ENCODE measurements at regions not wholly inside any gene's neighbourhood (a gene's known extent, or its start where the extent isn't known, plus 50 kb on each side); places are given as distances from the start of the nearest gene placed in this dataset.

DNA sequence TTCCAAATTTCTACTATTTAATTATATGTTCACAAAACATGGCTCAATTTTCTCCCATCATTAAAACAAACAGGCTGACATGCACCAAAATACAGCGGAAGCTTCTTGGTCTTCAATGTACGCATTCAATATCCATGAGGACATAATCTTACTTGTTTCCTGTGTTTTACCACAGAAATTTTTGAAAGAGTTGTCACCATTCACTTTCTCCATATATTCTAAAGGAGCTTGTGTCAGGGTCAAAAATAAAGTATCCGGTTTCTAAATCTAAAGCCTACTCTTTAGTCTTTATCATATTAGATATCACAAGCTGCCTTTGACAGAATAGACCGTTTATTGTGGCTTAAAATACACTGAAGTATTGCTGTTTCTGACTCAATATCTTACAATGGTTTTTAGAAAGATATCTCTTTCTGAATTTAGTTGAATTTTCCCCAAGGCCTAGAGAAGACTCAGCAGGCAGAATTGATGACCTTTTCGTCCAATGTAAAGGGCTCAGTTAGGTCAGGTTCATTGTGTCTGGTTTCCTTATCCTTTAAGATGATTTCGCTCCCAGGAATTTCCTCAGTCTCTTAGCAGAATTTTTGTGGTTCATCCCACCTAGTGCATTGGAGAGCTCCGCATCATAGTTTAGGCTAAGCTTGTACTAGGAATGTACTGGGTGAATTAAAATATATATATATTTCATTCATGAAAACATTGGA, 717.2 kb downstream of the NCAM2 start:
- DNase-seq (ENCODE audit: low read depth in 3 of 3, low spot score in 2 of 3) = no peak

DNA sequence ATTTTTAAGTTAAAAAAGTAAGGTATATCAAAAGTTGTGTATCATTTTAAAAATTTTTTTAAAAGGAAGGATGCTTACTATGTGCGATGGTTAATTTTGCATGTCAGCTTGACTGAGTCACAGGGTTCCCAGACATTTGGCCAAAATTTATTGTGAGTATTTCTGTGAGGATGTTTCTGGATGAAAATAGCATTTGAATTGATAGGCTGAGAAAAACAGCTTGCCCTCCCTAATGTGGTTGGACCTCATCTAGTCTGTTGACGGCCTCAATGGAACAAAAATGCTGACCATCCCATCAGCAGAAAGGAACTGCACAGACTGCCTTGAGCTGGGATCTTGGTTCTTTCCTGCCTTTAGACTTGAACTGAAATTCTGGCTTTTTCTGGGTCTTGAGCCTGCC, 724.5 kb downstream of the NCAM2 start:
- no peak for DNase-seq (ENCODE audit: low read depth in 3 of 3, low spot score in 2 of 3)

DNA sequence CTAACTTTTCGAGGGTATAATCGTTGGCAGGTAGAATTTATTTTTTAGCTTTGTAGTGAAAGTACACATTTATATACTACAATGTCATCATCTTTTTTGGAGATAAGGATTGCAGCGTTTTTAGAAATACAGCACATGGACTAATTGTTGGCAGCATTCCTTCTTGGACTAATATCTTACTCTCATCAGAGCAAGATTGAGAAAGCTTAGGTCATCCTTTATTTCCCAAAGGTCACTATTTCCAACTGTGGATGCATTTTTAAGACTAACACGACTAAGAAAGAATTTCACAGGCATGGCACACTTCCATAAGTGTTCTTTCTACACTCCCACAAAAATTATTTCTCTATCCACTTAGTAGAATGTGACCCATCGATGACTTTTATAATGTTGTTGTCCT, 732.3 kb downstream of the NCAM2 start:
- DNase-seq (ENCODE audit: low read depth in 3 of 3, low spot score in 2 of 3) = no peak

DNA sequence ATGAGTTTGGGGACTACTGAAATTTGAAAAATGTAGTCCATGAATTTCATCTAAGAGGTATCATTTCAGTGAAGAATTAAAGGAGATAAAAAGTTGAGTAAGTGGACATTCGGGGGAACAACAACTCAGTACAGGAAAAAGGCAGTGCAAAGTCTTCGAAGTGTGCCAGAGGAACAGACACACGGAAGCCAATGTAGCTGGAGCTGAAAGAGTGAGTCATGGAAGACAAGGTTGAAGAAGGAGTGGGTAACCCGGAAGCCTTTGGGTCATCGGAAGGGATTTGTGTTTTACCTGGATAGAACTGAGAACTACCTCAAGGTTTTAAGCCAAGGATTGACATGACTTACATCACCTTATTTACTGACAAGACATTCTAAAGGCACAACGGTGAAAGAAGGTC, 733.4 kb downstream of the NCAM2 start:
- no peak for DNase-seq (ENCODE audit: low read depth in 3 of 3, low spot score in 2 of 3)

GRCh38 chr21:21734088-21734487, 735.9 kb downstream of the NCAM2 start:
- DNase-seq (ENCODE audit: low read depth in 3 of 3, low spot score in 2 of 3) = no peak

DNA sequence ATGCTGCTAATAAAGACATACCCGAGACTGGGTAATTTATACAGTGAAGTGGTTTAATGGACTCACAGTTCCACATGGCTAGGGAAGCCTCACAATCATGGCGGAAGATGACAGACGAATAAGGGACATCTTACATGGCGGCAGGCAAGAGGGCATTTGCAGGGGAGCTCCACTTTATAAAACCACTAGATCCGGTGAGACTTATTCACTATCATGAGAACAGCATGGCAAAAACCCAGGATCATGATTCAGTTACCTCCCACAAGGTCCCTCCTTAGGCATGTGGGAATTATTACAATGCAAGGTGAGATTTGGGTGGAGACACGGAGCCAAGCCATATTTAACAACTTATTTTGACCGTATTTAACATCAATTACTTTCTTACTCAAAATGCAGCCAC, 739.0 kb downstream of the NCAM2 start:
- DNase-seq (ENCODE audit: low read depth in 3 of 3, low spot score in 2 of 3) = no peak

DNA sequence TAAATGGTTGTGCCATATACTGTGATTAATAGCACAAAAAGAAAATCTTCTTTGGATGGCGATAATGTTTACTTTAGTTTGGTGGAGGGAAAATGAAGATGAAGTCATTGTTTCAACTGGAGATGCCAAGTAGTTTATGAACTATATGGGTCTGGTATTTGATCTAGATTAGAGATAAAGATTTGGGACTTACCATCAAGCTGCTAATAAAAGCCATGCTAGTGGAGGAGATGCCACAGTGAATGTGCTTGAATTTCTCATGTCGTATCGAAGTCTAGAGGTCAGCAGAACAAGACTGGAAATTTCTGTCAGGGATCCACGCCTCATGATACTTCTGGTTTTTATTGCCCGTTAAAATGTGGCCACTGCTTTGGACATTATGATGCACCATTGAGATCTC, 742.0 kb downstream of the NCAM2 start:
- no peak for DNase-seq (ENCODE audit: low read depth in 3 of 3, low spot score in 2 of 3)

- DNase-seq (ENCODE audit: low read depth in 3 of 3, low spot score in 2 of 3) = no peak
Observed at GRCh38 chr21:21750124-21750825, 752.1 kb downstream of the NCAM2 start.

DNA sequence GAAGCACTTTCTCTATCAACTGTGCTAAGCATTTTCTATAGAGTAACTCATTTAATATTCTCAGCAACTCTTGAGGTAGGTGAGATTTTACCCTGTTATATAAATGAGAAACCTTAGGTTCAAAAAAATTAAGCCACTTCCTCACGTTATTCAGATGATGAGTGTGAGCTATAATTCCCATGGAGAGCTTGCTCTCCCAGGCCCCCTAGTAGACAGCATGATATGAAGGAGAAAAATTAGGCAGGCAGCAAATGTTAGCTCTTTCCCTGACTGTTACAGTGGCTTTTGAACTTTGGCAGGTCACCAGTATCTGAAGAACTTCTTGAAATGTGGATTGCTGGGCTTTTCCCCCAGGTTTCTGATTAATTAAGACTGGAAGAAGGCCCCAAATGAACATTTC, 753.1 kb downstream of the NCAM2 start:
- no peak for DNase-seq (ENCODE audit: low read depth in 3 of 3, low spot score in 2 of 3)

GRCh38 chr21:21762855-21763254, 764.6 kb downstream of the NCAM2 start:
- no peak for DNase-seq (ENCODE audit: low read depth in 3 of 3, low spot score in 2 of 3)

DNA sequence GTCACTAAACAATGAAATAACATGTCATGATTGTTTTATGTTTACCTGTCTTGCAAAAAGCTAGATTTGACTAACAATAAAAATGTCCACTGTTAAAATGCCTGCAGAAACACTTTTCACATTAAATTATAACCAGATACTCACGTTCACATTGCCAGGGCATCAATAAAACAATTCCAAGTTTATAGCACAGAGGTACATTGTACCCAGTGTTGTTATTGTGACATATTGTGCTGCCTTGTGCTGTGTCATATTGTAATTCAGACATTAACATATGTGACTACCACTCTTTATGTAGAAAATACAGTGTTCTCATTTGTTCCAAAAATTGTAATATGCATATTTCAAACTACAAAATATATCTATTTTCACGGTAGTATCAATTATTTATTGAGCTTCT, 766.1 kb downstream of the NCAM2 start:
- DNase-seq (ENCODE audit: low read depth in 3 of 3, low spot score in 2 of 3) = no peak

DNA sequence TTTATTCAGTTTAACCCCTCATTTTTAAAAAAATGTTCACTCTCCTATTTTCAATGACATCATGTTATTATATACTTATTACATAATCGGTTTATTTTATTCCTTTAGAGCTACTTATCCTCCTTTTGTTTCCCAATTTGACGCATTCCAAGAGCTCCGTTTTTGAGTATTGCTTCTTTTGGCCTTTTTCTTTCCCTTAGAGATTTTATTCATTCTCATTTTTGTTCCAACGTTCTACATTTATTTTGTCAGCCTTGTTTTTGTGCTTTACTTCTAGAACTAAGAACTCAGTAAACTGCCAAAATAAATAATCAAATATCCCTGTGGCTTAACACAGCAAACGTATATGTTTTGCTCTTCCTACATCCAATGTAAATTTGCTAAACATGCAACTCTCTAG, 769.1 kb downstream of the NCAM2 start:
- DNase-seq (ENCODE audit: low read depth in 3 of 3, low spot score in 2 of 3) = no peak

- no peak for DNase-seq (ENCODE audit: low read depth in 3 of 3, low spot score in 2 of 3)
Observed at GRCh38 chr21:21788591-21788990, 790.4 kb downstream of the NCAM2 start.

DNA sequence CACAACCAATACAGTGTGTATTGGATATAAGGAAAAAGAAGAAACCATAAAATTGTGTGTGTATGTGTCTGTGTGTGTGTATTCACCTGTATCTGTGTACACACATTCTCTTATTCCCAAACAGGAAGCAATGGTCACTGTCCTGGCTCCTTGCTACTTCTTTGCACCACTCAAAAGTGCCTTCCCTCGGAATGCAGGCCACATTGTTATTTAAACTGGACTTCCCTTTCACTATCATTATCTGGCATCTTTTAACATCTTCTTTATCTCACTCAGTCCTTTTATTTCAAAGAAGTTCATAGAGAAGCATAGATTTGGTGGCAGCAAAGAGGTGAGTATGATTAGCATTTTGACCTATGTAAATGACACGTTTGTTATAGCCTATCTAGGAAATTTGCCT, 803.7 kb downstream of the NCAM2 start:
- no peak for DNase-seq (ENCODE audit: low read depth in 3 of 3, low spot score in 2 of 3)

DNA sequence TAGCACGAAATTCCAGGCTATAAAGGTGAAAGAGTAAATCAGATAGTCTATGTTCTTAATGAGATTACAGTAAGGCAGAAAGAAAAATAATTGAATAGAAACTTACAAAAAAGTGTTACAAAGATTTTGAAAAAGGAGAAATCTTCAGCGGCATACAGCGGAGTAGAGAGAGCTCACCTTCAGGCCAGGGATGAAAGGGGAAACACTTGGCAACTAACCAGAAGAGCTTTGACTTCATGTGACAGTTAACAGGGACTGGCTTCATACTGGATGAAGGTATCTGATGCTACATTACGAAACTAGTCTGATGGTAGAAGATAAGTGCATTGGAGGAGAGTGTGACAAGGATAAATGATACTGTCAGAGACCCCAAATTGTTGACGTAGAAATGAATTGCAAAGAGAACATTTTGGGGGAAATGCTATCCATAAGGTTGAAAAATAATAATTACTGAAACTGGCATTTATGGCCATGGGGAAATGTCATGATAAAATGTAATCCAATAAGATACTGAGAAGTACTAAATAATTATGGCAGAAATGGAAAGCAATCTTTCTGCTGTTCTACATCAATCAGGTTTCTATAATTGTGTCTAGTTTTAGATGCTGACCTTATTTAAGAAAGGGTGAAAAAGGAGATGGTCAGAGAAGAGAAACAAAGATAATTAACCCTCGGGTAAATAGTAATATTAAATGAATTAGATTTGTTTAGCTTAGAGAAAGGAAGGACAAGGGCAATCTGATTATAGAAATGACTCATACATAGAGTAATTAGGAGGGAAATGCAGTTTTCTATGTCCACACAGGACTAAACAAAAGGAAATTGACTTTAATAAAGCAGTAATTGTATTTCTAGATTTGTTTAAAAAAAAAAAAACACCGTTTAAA, 808.7 kb downstream of the NCAM2 start:
- DNase-seq (ENCODE audit: low read depth in 3 of 3, low spot score in 2 of 3) = no peak

- no peak for DNase-seq (ENCODE audit: low read depth in 3 of 3, low spot score in 2 of 3)
Observed at GRCh38 chr21:21807598-21807903, 809.3 kb downstream of the NCAM2 start.

DNA sequence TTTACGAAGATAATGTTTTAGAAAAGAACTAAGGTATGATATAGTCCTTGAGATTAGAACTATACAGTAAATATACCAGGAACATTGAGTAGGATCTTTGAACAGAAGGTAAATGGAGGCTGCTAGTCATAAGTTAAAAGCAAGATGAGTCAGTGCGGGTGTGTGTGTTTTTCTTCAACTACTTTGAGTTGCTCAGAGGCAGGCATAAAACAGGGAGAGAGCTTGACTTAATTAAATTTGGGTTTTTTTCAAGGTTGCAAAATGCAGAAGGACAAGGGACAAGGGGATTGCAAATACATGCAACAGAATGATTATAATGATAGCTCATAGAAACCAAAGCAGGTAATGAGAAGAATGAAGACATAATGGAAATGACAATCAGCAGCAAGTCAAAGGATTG, 815.1 kb downstream of the NCAM2 start:
- no peak for DNase-seq (ENCODE audit: low read depth in 3 of 3, low spot score in 2 of 3)

DNA sequence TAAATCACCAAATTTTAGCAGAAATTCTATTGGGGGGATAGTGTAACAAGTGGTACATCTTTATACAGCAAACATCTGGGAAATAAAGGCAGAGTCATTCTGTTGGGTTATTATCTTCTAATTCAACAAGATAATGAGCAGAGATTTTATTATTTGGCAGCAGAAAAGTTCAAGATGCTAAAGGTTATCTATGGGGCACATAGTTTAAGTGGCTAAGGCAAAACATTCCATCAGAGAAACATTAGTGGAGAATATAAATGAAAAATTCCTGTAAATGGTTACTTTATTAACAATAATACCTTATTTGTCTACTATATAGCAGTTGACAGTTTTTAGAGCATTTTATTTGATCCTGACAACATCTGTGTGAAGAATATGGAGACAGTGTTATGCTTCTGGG, 815.7 kb downstream of the NCAM2 start:
- no peak for DNase-seq (ENCODE audit: low read depth in 3 of 3, low spot score in 2 of 3)

DNA sequence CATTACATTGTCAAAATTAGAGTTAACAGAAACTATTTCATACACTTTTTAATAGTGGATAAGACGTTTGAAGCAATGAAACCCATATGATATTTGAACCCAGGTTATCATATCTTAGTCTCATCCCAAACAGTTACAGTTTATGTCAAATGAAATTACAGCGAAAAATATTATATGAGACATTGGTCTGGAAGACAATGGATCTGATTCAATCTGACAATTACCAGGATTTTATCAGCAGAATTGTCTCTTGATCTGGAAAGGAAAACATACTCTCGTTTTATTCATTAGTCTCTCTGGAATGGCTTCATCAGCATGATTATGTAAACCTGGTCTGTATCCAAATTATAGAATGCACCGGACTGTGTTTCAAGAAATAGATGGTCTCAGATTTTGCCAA, 818.6 kb downstream of the NCAM2 start:
- no peak for DNase-seq (ENCODE audit: low read depth in 3 of 3, low spot score in 2 of 3)

- DNase-seq (ENCODE audit: low read depth in 3 of 3, low spot score in 2 of 3) = no peak
Observed at GRCh38 chr21:21818898-21819297, 820.7 kb downstream of the NCAM2 start.

GRCh38 chr21:21828130-21828529, 829.9 kb downstream of the NCAM2 start:
- no peak for DNase-seq (ENCODE audit: low read depth in 3 of 3, low spot score in 2 of 3)

- no peak for DNase-seq (ENCODE audit: low read depth in 3 of 3, low spot score in 2 of 3)
Observed at GRCh38 chr21:21831036-21831435, 832.8 kb downstream of the NCAM2 start.
